ENCODE measurements at regions not wholly inside any gene's neighbourhood (a gene's known extent, or its start where the extent isn't known, plus 50 kb on each side); places are given as distances from the start of the nearest gene placed in this dataset.

GRCh38 chr20:10731190-10731965 is 57.6 kb upstream of the JAG1 start:
- no peak for DNase-seq
- Histone ChIP-seq H3K4me3 (no peak overlapping the region), H3K4me1 (peaks cover 0 to 13% (median 5%) of the 10 kb centered on the region in 4 donors), H3K27ac (no peak overlapping the region), H3K27me3 (no peaks in the 10 kb centered on the region), H3K9me3 (no peaks in the 10 kb centered on the region), H3K36me3 (no peaks in the 10 kb centered on the region)
- WGBS, 2 donors = 62 to 65% methylated on average over 6 of the region's 6 CpGs
- intact Hi-C loops (cut with DNase I) = no loop called here
- TF ChIP-seq, protein P1, sequence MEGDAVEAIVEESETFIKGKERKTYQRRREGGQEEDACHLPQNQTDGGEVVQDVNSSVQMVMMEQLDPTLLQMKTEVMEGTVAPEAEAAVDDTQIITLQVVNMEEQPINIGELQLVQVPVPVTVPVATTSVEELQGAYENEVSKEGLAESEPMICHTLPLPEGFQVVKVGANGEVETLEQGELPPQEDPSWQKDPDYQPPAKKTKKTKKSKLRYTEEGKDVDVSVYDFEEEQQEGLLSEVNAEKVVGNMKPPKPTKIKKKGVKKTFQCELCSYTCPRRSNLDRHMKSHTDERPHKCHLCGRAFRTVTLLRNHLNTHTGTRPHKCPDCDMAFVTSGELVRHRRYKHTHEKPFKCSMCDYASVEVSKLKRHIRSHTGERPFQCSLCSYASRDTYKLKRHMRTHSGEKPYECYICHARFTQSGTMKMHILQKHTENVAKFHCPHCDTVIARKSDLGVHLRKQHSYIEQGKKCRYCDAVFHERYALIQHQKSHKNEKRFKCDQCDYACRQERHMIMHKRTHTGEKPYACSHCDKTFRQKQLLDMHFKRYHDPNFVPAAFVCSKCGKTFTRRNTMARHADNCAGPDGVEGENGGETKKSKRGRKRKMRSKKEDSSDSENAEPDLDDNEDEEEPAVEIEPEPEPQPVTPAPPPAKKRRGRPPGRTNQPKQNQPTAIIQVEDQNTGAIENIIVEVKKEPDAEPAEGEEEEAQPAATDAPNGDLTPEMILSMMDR (IDR thresholded peaks at IDR 0.05) = no peak
- TF ChIP-seq POLR2A (IDR thresholded peaks at IDR 0.05) = no peak
- TF ChIP-seq POLR2AphosphoS5 (IDR thresholded peaks at IDR 0.05) = no peak
- no peak for TF ChIP-seq EP300 (IDR thresholded peaks at IDR 0.05)

DNA sequence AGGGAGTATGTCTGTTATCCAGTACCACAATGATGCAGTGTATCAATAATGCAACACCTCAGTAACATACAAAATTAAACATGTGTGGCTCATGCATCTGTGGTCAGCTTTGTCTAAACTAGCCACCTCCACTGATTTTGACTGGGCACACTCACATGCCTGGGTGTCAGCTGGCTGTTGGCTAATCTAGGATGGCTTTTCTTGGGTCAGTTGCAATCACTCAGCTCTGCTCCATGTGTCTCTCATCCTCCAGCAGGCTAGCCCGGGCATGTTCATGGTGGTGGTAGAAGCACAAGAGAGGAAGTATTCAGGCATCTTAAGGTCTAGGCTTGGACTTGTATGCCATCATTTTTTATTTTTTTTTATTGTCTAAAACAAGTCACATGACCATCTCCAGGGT is 59.3 kb upstream of the JAG1 start:
- intact Hi-C loops (cut with DNase I) = no loop called here
- Histone ChIP-seq H3K36me3 (no peaks in the 10 kb centered on the region), H3K27me3 (no peaks in the 10 kb centered on the region), H3K4me3 (no peak overlapping the region), H3K4me1 (peaks cover 0 to 13% (median 5%) of the 10 kb centered on the region in 4 donors), H3K9me3 (no peaks in the 10 kb centered on the region), H3K27ac (no peak overlapping the region)
- WGBS, 2 donors = 96 to 97% methylated on average over 1 of the region's 1 CpG
- no peak for DNase-seq
- TF ChIP-seq EP300 (IDR thresholded peaks at IDR 0.05) (no peak), POLR2A (IDR thresholded peaks at IDR 0.05) (no peak), POLR2AphosphoS5 (IDR thresholded peaks at IDR 0.05) (no peak)
- TF ChIP-seq, protein P1 (IDR thresholded peaks at IDR 0.05) = no peak

DNA sequence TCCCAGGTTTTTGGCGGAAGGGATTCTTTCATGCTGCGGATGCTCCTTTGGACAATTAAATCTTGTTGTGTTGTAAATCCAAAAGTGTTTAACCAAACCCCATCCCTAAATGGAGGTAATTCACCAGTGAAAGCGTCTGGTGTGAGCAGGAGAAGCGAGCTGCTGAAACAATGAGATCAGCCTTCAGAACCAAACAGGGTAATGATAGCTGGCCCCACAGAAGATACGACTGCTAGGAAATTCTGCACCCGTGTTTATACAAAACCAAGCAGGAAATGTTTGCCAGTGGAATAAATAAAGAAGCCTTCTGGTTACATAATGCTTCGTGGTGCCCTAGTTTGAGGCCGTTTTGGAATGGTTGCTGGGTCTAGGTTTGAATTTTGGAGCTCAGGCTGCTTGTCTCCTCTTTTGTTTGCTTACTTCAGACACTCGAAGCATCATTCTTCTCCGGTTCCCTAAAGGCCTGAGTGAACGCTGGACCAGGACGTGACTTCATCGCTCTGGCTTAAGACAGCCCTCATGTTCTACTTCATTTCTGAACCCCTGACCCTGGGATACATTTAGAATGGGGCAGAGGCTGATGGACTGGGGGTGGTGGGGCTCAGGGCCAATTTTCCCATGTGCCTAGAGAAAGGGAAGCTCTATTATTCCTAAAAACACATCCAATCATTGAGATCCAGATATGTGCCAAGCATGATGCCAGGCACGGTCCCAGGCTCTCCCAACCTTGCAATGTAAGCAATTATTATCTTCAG is 61.6 kb upstream of the JAG1 start:
- Histone ChIP-seq H3K9me3 (no peaks in the 10 kb centered on the region), H3K4me1 (peaks cover 0 to 13% (median 5%) of the 10 kb centered on the region in 4 donors), H3K27me3 (no peaks in the 10 kb centered on the region), H3K4me3 (no peak overlapping the region), H3K27ac (peak overlapping the region in 3 of 4 donors; percentile 22 to 53 (median 42)), H3K36me3 (no peaks in the 10 kb centered on the region)
- intact Hi-C loops (cut with DNase I) = no loop called here
- WGBS, 2 donors = 73 to 82% methylated on average over 14 of the region's 14 CpGs
- no peak for DNase-seq
- TF ChIP-seq EP300 (IDR thresholded peaks at IDR 0.05) = no peak
- no peak for TF ChIP-seq POLR2AphosphoS5 (IDR thresholded peaks at IDR 0.05)
- TF ChIP-seq, protein P1 (IDR thresholded peaks at IDR 0.05) = no peak
- no peak for TF ChIP-seq POLR2A (IDR thresholded peaks at IDR 0.05)

DNA sequence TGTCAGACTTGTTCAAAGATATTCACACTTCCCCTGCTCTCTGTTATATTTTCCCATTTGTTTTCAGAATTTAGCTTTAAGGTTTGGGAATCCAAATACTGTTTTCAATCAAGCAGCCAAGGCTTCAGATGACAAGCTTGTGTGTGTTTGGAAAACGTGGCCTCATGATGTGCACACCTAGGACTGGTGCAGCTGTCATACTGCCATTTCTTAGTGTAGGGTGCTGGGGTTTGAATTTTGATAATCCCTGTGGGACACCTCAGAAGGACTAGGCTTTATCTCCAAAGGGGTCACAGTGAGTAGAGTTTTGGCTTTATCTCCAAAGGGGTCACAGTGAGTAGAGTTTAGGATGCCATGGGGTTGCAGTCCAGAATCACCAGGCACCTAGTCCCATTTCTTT is 65.3 kb upstream of the JAG1 start:
- intact Hi-C loops (cut with DNase I) = no loop called here
- TF ChIP-seq, protein P1 (IDR thresholded peaks at IDR 0.05) = no peak
- no peak for DNase-seq

More for the DNA sequence above, 65.3 kb upstream of the JAG1 start:
- Histone ChIP-seq H3K4me3 (peak overlapping the region in 3 of 4 donors; percentile 1 to 24 (median 11)), H3K36me3 (no peaks in the 10 kb centered on the region), H3K27ac (peak overlapping the region in 1 of 4 donors; percentile 25), H3K9me3 (no peaks in the 10 kb centered on the region), H3K27me3 (no peaks in the 10 kb centered on the region), H3K4me1 (peaks cover 0 to 7% (median 3%) of the 10 kb centered on the region in 4 donors)
- WGBS, 2 donors = 11 to 48% methylated on average over 1 of the region's 1 CpG

Data from sigmoid colon (tissue), 6 donors.